ENCODE measurements at regions not wholly inside any gene's neighbourhood (a gene's known extent, or its start where the extent isn't known, plus 50 kb on each side); places are given as distances from the start of the nearest gene placed in this dataset.

DNA sequence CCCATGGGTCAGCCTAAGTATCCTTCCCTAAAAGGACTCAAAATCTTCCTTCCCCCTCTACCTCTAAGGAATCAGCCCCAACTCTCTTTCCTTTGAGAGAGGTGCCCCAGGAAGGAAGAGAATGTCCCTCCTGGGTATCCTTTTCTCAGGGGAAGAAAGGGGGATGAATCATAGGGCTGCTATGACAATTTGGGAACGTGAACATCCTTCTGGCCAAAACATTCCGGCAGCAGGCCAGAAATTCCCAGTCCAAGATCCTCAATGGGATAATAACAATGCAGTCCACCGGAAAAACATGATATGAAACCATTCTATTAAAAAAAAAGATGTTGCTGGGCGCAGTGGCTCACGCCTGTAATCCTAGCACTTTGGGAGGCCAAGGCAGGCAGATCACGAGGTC is 50.8 kb upstream of the CACNA2D3 start:
- no peak for DNase-seq (ENCODE audit: low read depth in 4 of 4, low spot score in 3 of 4)

GRCh38 chr3:54069961-54070360 is 52.4 kb upstream of the CACNA2D3 start:
- no peak for DNase-seq (ENCODE audit: low read depth in 4 of 4, low spot score in 3 of 4)

DNA sequence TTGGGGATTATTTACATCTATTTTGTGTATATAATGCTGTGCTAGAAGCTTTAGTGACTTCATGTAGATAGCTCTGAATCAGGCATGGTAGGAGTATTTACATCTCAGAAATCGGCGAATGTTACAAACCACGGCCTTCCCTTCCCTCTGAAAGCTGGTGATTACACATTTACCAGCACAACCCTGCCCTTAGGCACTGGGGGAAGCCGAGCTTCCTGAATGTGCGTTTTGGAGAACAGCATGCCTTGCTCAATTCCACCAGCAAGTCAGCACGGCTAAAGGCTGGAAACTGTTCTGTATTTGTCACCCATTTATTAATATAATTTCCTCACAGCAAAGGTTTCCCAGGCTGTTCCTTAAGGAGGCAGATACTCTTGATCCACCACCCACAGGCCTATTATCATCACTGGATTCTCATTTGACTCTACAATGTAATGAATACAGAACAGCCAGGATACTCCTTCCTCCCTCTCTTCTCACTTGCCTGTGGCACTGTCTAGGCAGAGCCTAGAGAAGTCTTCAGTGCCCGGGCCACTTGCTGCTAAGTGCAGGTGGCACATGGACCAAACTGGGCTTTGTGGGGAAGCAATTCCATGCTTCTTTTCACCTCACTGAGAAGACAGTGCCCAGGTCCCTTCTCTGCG is 55.2 kb upstream of the CACNA2D3 start:
- no peak for DNase-seq (ENCODE audit: low read depth in 4 of 4, low spot score in 3 of 4)

GRCh38 chr3:54066253-54066652 is 56.1 kb upstream of the CACNA2D3 start:
- no peak for DNase-seq (ENCODE audit: low read depth in 4 of 4, low spot score in 3 of 4)

GRCh38 chr3:54065586-54065985 is 56.8 kb upstream of the CACNA2D3 start:
- no peak for DNase-seq (ENCODE audit: low read depth in 4 of 4, low spot score in 3 of 4)

DNA sequence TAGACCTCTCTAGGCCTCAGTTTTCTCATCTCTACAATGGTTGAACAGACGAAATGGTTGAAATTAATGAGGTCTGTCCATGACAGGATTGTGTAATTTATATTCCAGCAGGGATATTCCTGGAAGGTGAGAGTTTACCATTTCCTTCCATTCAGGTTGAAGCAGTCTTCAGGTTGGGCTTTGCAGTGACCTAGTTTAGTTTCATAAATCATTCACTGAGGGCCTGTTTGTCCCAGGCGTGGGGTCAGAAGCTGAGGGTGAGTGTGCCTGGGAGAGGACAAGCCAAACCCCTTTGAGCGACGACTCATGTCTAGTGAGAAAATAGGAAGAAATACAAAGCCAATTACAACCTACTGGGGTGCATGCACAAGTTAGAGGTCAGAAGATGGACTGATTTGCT is 57.2 kb upstream of the CACNA2D3 start:
- no peak for DNase-seq (ENCODE audit: low read depth in 4 of 4, low spot score in 3 of 4)

GRCh38 chr3:54064486-54064885 is 57.9 kb upstream of the CACNA2D3 start:
- no peak for DNase-seq (ENCODE audit: low read depth in 4 of 4, low spot score in 3 of 4)

DNA sequence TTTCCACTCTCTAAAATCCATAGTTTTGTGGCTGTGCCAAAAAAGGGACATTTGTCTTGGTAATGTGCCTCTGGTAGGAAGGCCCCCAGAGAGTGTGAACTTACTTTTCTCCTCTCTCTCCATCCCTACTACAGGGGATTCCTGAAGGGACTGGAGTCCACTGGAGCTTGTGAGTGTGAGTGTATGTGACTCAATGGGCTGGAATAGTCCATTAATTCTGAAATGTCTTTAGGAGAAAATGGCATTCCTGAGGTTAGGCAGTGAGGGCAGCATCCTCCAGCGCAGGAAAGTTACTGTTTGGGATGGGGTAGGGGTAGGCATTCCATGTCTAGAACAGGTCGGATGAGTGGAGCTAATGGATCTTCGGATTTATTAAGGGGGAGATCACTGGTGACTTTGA is 59.8 kb upstream of the CACNA2D3 start:
- no peak for DNase-seq (ENCODE audit: low read depth in 4 of 4, low spot score in 3 of 4)

DNA sequence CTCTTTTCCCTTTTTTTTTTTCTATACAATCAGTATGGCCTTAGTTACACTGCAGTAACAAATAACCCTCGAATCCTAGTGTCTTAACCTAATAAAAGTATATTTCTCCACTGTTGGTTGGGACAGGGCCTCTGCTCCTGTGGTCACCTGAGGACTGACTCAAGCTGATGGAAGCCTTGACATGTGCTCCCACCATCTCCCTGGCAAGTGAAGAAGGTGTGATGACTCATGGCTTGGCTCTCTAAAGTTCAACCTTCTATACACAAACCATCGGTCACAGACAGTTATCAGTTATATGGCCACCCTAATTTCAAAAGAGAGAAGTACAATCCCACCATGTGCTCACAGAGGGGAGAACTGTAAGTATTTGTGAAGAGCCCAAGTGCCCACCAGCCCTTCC is 65.8 kb upstream of the CACNA2D3 start:
- DNase-seq (ENCODE audit: low read depth in 4 of 4, low spot score in 3 of 4), result no peak

DNA sequence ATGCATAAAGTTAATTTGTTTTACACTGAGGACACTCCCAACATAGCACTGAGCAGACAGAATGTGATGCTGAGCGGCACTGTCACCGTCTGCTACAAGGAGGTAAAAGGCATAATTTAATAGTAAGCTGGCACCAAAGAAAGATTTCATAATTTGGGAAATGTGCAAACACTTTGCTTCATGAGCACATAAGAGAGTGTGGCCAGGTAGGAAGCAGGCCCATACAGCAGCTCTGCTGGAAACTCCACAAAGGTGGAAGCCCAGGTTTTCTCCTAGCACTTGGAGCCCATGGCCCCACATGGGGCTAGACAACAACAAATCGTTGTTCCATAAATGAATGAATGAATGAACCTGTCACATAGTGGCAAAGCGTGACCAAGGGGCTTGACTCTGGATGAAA is 68.5 kb upstream of the CACNA2D3 start:
- no peak for DNase-seq (ENCODE audit: low read depth in 4 of 4, low spot score in 3 of 4)

DNA sequence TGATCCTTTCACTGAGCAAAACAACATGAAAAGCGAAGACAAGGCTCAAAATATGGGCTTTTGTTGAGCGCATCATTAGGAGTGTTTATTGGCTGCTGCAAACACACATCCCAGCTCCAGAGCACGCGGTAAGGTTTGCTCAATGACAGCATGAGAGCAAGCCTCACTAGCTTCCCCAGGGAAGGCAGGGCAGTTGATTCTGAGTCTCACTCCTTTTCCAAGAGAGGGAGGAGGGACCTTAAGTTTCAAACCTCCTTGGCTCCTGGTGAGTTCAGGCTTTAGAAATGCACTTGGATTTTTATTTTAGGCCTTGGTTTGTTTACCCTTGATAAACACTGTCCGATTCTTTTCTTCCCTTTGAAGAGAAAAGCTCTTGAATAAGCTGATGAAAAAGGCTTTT is 69.1 kb upstream of the CACNA2D3 start:
- DNase-seq (ENCODE audit: low read depth in 4 of 4, low spot score in 3 of 4), result no peak

- no peak for DNase-seq (ENCODE audit: low read depth in 4 of 4, low spot score in 3 of 4)
Observed at GRCh38 chr3:54047568-54047967, 74.8 kb upstream of the CACNA2D3 start.

DNA sequence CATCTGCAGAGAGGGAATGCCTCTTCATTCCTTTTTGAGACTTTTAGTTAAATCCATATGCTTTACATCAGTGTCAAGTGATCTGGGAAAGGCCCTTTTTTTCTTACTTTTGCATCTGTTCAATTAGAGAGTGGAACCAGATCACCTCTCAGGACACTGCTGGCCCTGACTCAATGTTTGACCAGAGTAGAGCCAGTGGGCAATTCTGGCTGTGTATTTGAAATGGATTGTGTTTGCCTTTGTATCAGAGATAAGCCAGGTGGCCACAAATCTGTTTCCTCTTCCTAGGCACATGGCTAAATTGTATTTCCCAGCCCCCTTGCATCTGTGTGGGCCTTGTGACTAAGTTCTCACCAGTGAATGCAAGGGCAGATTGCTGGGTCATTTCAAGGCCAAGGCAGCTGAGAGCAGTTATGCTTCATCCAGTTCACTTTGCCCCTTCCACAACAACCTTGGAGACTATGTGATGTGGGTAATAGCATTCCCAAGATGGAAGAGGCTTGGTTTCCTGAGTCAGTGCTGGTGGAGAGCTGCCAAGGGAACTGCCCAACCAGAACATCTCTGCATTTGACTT is 75.6 kb upstream of the CACNA2D3 start:
- DNase-seq (ENCODE audit: low read depth in 4 of 4, low spot score in 3 of 4), result no peak

GRCh38 chr3:54045061-54045815 is 77.1 kb upstream of the CACNA2D3 start:
- no peak for DNase-seq (ENCODE audit: low read depth in 4 of 4, low spot score in 3 of 4)

DNA sequence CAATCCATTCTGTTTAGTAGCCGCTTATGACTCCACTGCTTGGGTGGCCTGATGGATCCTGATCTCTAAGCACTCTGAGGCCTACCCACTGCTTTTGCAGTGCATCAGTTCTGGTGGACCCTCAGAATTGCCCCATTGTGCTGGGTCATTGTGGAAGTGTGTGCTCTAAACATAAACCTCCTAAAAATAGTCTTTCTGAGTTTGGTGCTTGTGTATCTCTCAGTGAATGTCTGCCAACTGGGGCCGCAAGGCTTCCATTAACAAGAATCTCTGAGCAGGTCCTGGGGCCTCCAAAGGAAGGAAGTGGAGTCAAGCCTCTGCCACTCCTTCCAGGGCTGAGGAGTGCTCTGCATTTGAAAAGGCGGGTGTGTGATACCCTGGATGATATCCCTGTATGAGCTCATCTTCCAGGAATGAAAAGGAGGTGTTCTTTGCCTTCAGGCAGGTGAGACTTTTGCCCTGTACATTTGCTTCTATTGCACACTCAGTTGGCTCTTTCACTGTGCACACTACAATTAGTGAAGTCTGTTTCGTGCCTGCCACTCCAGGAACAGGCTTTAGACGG is 80.0 kb upstream of the CACNA2D3 start:
- DNase-seq (ENCODE audit: low read depth in 4 of 4, low spot score in 3 of 4), result no peak

GRCh38 chr3:54040476-54040875 is 81.9 kb upstream of the CACNA2D3 start:
- no peak for DNase-seq (ENCODE audit: low read depth in 4 of 4, low spot score in 3 of 4)

DNA sequence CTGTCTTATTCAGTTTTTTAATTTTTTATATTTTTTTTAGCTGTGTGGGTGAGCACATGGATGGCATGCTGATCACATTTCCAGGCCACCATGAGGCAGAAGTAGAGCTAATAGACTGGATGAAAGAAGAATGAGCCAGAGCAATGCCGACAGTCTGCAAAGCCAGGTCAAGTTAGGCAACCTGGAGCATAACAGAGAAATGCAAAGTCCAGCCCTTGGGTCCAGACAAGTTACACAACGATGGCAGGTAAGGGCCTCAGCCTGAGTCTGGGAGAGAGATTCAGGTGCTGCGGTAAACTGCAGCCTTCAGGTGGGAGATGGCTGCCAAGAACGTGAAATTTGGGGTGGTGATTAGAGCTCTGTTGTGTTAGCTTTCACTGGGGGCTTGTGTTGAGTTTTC is 84.0 kb upstream of the CACNA2D3 start:
- DNase-seq (ENCODE audit: low read depth in 4 of 4, low spot score in 3 of 4), result no peak

DNA sequence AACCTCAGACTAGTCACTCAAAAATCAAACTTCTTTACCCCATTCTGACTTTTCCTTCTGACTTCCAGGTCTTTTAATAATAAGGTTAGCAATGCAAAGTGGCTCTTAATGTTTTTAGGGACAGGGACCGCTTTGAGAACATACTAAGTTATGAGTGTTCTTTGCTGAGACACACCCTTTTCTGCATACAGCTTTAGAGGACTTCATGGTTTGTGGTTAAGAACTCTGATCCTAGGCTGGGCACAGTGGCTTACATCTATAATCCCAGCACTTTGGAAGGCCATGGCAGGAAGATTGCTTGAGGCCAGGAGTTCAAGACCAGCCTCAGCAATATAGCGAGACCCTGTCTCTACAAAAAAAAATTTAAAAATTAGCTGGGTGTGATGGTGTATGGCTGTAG is 85.8 kb upstream of the CACNA2D3 start:
- no peak for DNase-seq (ENCODE audit: low read depth in 4 of 4, low spot score in 3 of 4)

DNA sequence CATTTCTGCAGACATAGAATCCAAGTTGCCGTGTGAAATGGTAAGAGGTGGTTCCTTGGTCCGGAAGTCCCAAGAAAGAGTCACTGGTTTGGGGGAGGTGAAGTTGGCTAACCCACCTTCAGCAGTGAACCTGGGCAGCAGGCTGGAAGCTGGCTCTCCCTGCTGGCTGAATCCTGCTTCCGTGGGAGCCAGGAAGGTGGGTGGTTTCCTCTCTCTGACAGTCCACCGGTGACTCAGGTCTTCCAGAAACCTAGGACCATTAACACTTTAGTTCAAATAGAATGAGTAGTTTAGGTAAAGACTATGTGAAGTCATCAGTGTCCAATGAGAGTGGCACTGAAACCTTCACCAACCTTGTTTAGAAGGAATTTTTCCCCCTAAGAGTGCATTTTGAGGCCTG is 87.4 kb upstream of the CACNA2D3 start:
- DNase-seq (ENCODE audit: low read depth in 4 of 4, low spot score in 3 of 4), result no peak

- no peak for DNase-seq (ENCODE audit: low read depth in 4 of 4, low spot score in 3 of 4)
Observed at GRCh38 chr3:54033761-54034160, 88.6 kb upstream of the CACNA2D3 start.

DNA sequence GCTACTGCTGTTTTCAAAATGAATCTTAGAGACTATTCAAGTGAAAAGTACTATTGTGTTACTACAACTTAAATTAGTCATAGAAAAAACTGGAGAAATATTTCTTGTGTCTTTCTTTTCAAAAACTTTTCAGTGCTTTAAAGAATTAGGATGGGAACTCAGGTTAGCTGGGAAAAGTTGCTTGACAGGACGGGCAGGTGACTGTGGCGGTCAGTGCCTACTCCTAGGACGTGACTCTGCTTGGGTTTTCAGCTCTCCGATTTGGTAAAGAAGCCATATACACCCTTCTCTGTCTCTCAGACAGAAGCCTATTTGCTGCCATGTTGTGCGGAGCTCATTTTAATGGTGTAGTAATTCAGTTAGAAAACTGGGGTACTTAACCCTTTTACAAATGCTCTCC is 89.8 kb upstream of the CACNA2D3 start:
- DNase-seq (ENCODE audit: low read depth in 4 of 4, low spot score in 3 of 4), result no peak

DNA sequence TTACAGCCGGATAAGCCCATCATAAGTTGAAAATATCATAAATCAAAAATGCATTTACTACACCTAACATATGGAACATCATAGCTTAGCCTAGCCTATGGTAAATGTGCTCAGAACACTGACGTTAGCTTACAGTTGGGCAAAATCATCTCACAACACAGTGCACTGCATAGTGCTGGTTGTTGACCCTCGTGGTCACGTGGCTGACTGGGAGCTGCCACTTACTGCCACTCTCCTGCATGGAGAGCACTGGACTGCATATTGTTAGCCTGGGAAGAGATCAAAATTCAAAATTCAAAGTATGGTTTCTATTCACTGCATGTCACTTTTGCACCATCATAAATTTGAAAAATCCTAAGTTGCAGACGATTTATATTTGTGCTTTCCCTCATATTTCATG is 94.0 kb upstream of the CACNA2D3 start:
- DNase-seq (ENCODE audit: low read depth in 4 of 4, low spot score in 3 of 4), result no peak
